ENCODE measurements at regions not wholly inside any gene's neighbourhood (a gene's known extent, or its start where the extent isn't known, plus 50 kb on each side); places are given as distances from the start of the nearest gene placed in this dataset.
"Not testable (repeated sequence)": the region's sequence is repeated elsewhere in the genome, so short reads cannot be mapped to it uniquely, and the experiment has no call there.

DNA sequence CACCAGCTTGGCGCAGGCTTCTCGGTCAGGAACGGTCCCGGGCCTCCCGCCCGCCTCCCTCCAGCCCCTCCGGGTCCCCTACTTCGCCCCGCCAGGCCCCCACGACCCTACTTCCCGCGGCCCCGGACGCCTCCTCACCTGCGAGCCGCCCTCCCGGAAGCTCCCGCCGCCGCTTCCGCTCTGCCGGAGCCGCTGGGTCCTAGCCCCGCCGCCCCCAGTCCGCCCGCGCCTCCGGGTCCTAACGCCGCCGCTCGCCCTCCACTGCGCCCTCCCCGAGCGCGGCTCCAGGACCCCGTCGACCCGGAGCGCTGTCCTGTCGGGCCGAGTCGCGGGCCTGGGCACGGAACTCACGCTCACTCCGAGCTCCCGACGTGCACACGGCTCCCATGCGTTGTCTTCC is 422.3 kb downstream of the OR4F29 start:
- TF ChIP-seq POLR2A, CTCF (IDR thresholded peaks at IDR 0.05): not testable (repeated sequence)
